ENCODE measurements at regions not wholly inside any gene's neighbourhood (a gene's known extent, or its start where the extent isn't known, plus 50 kb on each side); places are given as distances from the start of the nearest gene placed in this dataset.

- H3K4me3 ChIP-seq (ENCODE audit: low read depth, low read length): no peak overlapping the region
- no peak for TF ChIP-seq CTCF (IDR thresholded peaks at IDR 0.05; ENCODE audit: insufficient read depth in 1 of 2, low read depth in 1 of 2, low read length in 1 of 2, severe bottlenecking in 1 of 2, unreplicated experiment in 1 of 2)
- Mint-ChIP-seq H3K36me3 (ENCODE audit: insufficient read depth, unreplicated experiment) (no peaks in the 10 kb centered on the region), H3K4me1 (ENCODE audit: low read depth, unreplicated experiment) (no peaks in the 10 kb centered on the region), H3K4me3 (ENCODE audit: unreplicated experiment) (no peak overlapping the region), H3K9me3 (ENCODE audit: unreplicated experiment) (no peaks in the 10 kb centered on the region), H3K27me3 (ENCODE audit: insufficient read depth, unreplicated experiment) (peaks cover 6% of the 10 kb centered on the region), H3K27ac (ENCODE audit: unreplicated experiment) (no peak overlapping the region)
- intact Hi-C loops (cut with micrococcal nuclease; ENCODE audit: unreplicated experiment): no loop called here
- BruUV-seq (replicated peaks): no TSS peak
- no peaks in the 10 kb centered on the region for H3K9me3 ChIP-seq
- H3K36me3 ChIP-seq (ENCODE audit: control insufficient read depth, insufficient read depth, low read length): no peaks in the 10 kb centered on the region
- H3K4me1 ChIP-seq: no peaks in the 10 kb centered on the region
- POLR2A ChIA-PET: interaction anchor here (0.7 kb wide), 1 partner anchor 16 kb away, joined by 3 read pairs; no protein-coding TSS in a partner anchor
- DNase-seq: no peak
- CTCF ChIA-PET: no interaction called here
- 0 out of 2 replicates have a peak, but pooled peaks cover 1% of the 10 kb centered on the region for H3K27me3 ChIP-seq (replicated peaks; ENCODE audit: control insufficient read depth, insufficient read depth, low read length)
Observed at GRCh38 chr15:31560643-31561042, 234.0 kb downstream of the KLF13 start.

- TF ChIP-seq CTCF (IDR thresholded peaks at IDR 0.05; ENCODE audit: insufficient read depth in 1 of 2, low read depth in 1 of 2, low read length in 1 of 2, severe bottlenecking in 1 of 2, unreplicated experiment in 1 of 2): no peak
- CTCF ChIA-PET: no interaction called here
- intact Hi-C loops (cut with micrococcal nuclease; ENCODE audit: unreplicated experiment): no loop called here
- POLR2A ChIA-PET: interaction anchor here (0.7 kb wide), 1 partner anchor 16 kb away, joined by 3 read pairs; no protein-coding TSS in a partner anchor
- Histone ChIP-seq H3K27me3 (replicated peaks; ENCODE audit: control insufficient read depth, insufficient read depth, low read length) (no peaks in the 10 kb centered on the region), H3K9me3 (no peaks in the 10 kb centered on the region), H3K4me3 (ENCODE audit: low read depth, low read length) (no peak overlapping the region), H3K36me3 (ENCODE audit: control insufficient read depth, insufficient read depth, low read length) (no peaks in the 10 kb centered on the region), H3K4me1 (no peaks in the 10 kb centered on the region)
- Mint-ChIP-seq H3K27ac (ENCODE audit: unreplicated experiment) (no peak overlapping the region), H3K4me3 (ENCODE audit: unreplicated experiment) (no peak overlapping the region), H3K36me3 (ENCODE audit: insufficient read depth, unreplicated experiment) (no peaks in the 10 kb centered on the region), H3K4me1 (ENCODE audit: low read depth, unreplicated experiment) (no peaks in the 10 kb centered on the region), H3K27me3 (ENCODE audit: insufficient read depth, unreplicated experiment) (peaks cover 6% of the 10 kb centered on the region), H3K9me3 (ENCODE audit: unreplicated experiment) (no peaks in the 10 kb centered on the region)
- DNase-seq: no peak
- no TSS peak for BruUV-seq (replicated peaks)
Observed at GRCh38 chr15:31561156-31561555, 234.5 kb downstream of the KLF13 start.

GRCh38 chr15:31563001-31563400 lies 236.4 kb downstream of the KLF13 start:
- ChIA-PET POLR2A (no interaction called here), CTCF (no interaction called here)
- intact Hi-C loops (cut with micrococcal nuclease; ENCODE audit: unreplicated experiment): no loop called here
- Mint-ChIP-seq H3K27me3 (ENCODE audit: insufficient read depth, unreplicated experiment) (peaks cover 9% of the 10 kb centered on the region), H3K4me1 (ENCODE audit: low read depth, unreplicated experiment) (no peaks in the 10 kb centered on the region), H3K9me3 (ENCODE audit: unreplicated experiment) (no peaks in the 10 kb centered on the region), H3K27ac (ENCODE audit: unreplicated experiment) (no peak overlapping the region), H3K4me3 (ENCODE audit: unreplicated experiment) (no peak overlapping the region), H3K36me3 (ENCODE audit: insufficient read depth, unreplicated experiment) (no peaks in the 10 kb centered on the region)
- H3K4me1 ChIP-seq: no peaks in the 10 kb centered on the region
- H3K27me3 ChIP-seq (replicated peaks; ENCODE audit: control insufficient read depth, insufficient read depth, low read length): no peaks in the 10 kb centered on the region
- H3K4me3 ChIP-seq (ENCODE audit: low read depth, low read length): no peak overlapping the region
- no peaks in the 10 kb centered on the region for H3K9me3 ChIP-seq
- no peak for TF ChIP-seq CTCF (IDR thresholded peaks at IDR 0.05; ENCODE audit: insufficient read depth in 1 of 2, low read depth in 1 of 2, low read length in 1 of 2, severe bottlenecking in 1 of 2, unreplicated experiment in 1 of 2)
- no TSS peak for BruUV-seq (replicated peaks)
- no peak for DNase-seq
- no peaks in the 10 kb centered on the region for H3K36me3 ChIP-seq (ENCODE audit: control insufficient read depth, insufficient read depth, low read length)
